Midbrain (tissue), 1 donor: ENCODE measurements at regions not wholly inside any gene's neighbourhood (a gene's known extent, or its start where the extent isn't known, plus 50 kb on each side); places are given as distances from the start of the nearest gene placed in this dataset.

Experiments
- DNase-seq: peaks from one replicate; lab custom pipeline; 2025; lab: John Stamatoyannopoulos, UW

DNA sequence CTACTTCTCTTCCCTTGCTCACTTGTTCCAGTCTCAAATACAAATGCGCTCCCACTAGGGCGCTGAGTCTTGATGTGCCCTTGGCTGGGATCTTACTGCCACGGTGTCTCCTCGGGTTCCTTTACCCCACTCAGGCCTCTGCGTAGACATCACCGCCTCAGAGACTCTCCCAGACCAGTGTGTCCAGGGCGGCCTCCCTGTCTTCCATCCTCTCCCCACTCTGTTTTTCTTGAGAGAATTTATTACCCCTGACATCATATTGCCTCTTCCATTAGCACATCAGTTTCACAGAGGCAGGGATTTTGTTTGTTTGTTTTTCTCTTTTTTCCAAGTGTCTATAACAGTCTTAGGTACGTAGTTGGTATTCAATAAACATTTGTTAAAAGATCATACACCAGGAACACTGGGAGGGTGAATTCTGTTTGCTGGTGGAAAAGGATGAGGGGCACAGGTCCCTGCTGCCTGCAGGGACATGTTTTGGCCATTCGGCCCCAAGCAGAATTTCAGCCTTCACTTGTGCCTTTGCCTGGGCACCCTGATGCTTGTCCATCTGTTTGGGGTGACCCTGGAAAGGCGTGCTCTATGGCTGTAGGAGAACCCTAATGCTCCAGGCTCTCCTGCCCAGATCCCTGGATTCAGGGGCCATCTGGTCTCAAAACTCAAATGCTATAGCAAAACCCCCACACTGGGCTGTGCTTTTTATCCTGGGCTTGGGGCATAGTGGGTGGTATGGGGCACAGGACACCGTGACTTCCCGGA, 55.0 kb downstream of the RPL37A start:
- DNase-seq, result no peak

DNA sequence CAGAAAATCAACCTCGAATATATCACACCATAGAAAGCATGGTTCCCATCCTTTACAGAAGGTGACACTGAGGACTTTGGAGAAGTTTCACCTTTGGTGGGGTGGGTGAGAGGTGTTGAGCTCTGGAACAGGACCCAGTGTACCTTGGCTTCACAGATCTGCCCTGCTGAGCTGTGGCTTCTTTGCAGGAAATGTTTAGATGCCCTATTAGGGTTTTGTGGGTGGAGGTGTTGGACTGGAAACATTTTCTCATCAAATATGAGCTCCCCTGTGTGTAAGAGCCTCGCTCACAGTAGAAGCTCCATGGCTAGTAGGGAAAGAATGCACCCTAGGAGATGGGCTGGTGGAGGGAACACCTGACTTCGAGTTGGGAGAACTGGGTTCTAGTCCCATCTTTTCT, 55.6 kb downstream of the RPL37A start:
- DNase-seq, result no peak

DNA sequence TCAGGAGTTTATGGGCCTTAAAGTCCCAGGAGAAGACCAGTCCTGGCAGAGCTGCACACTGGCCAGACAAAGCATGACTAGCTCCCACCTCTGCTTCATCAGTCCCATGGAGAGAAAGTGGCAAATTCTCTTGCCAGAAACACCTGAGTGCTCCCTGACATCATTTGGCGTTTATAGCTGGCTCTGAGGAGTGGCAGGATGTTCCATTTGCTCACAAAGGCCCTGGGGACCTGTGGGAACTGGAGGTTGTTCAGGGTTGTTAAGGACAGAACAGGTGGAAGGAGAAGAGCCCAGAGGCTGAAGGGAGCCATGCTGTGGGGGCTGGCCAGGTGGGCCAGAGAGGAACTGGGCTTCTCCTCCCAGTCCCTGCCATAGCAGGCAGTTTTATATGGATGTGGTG, 56.1 kb downstream of the RPL37A start:
- no peak for DNase-seq

DNA sequence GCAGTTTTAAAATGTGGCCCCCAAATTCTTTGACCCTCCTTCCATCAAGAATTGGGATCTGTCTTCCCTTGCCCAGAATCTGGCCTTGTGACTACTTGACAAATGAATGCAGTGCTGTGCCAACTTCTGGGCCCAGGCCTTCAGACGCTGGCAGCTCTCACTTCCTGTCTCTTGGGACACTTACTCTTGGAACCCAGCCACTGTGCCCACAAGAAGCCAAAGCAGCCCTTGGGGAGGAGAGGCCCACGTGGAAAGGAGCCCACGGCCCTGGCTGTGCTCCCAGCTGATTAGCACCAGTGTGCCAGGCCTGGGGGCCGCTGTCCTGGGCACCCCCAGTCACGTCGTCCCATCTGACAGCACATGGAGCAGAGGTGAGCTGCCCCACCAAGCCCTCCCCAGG, 56.6 kb downstream of the RPL37A start:
- peak; percentile 72 for DNase-seq

DNA sequence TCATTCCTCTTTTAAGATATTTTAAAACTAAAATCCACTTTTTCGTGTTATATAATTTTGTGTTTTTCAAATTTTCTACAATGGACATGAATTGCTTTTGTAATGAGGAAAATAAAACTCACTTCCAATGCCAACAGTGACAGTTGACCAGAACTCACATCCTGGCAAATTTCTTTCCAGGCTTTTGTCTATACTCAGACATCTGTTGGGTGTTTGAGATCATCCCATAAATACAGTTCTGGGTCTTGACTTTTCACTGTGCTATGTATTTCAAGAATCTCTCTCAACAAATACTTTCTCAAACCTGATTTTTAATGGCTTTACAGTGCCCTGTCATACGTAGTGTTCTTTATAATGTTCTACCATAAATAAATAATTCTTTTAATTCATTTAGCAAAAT, 57.6 kb downstream of the RPL37A start:
- DNase-seq, result no peak

DNA sequence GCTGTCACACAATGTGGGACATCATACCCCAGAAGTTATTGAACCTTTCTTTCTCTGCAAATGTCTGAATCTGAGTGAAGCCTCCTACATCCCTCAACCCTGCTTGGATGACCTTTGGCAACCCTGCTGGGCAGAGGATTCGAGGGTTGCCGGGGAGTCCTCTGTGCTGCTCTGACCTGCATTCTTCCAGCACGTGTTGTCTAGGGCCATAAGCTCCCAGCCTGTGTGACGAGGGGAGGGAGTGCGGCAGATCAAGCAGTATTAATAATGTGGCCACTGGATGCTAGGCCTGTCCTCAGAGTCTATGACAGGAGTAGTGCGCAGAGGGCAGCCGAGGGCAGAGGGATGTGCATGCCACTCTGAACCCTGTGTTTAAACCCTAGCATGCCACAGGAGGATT, 58.8 kb downstream of the RPL37A start:
- DNase-seq, result no peak

DNA sequence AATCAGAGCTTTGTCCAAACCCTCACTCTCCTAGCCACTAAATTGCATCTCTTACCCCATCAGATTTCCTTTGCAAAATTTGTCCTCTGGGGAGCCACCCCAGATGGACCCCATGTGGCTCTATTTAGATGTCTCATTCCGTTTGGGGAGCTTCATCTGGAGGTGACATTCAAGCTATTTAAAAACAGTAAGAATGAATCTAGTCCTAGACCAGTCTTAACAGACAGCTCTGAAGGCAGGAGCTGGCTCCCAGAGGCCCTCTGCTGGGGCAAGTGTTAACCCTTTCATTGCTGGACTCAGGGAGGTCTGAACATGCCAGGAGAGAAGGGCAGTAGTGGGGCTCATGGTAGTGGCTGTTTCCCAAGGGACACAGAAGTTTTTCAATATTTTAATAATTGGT, 59.2 kb downstream of the RPL37A start:
- no peak for DNase-seq

DNA sequence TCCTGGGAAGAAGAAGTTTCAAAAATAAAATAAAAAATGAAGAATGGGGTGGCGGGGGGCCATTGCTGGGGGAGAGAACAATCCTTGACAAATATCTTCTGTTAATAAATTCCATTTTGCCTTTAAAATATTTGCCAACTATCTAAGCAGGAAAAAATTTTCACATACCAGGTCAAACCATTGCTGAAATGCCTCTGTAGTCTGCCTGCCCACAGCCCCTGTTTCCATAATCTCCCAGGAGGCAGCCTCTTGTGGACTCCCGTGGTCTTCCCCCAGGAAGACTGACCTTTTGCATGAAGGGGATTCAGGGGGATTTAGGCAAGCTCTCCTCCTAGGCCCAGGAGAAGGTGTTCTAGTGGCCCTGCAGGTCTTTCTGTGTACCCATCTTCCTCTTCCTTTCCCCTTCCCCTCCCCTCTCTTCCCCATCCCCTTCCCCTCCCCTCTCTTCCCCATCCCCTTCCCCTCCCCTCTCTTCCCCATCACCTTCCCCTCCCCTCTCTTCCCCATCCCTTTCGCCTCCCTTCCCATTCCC, 61.0 kb downstream of the RPL37A start:
- no peak for DNase-seq

DNA sequence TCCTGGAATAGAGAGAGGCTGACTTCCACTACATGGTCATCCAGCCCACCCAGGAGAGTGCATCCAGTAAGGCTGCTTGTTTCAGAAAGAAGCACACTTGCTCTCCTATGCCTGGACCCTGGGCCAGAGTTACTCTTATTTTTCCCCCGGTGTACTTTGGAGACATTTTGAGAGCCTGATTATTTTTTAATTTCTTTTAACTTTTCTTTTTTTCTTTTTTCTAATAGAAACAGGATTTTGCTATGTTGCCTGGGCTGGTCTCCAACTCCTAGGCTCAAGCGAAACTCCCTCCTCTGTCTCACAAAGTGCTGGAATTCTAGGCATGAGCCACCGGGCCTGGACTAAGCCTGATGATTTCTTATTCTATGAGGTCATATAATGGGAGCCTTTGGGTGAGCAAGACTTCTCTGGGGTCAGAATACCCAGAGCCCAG, 62.2 kb downstream of the RPL37A start:
- no peak for DNase-seq

DNA sequence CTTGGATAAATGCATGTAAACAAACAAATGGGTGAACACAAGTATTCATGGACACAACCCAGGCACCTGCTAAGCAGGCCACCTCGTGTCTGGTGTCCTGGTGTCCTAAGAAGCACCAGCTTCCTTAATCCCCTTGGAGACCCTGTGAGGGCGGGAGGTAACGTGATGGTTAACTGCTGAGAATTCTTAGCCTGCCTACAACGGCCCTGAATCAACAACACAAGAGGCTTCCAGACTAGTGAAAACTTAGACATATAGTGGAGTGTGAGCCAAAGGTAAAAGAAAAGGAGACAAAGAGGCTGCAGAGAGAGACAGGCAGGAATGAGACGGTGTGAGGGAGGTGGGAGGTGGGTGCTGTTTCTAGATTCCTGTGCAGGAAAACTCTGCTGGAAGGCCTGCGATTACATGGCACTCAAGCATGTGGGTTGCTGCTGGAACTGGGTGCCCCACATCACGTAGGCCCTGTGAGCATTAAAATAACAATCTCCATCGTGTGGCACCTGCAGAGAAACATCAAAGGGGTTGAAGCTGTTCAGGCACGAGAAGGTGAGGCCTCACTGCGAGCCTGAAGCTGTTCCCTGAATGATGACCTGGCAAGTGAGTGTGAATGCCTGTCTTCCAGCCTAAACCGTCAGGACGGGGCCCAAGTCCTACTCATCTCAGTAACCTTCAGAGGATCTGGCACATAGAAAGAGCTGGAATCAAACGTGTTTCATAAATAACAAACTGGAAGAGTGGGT, 64.2 kb downstream of the RPL37A start:
- no peak for DNase-seq

DNA sequence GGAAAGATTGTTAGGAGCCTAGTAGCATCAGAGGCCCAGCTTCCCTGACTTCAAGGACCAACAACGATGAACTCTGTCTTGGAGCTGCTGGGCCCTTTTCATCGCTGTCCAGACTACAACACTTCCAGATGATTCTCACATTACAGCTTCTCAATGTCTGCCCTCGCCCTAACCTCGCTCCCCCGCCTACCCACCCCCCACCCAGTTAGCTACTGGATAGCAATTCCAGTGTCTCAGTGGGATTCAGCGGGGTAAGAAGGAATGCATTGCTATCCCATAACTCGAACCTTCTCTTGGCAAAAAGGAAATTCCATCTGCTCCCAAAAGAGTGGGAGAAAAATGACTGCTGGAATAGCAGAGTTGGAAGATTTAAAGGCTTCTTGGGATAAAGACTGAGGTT, 65.0 kb downstream of the RPL37A start:
- DNase-seq, result no peak

DNA sequence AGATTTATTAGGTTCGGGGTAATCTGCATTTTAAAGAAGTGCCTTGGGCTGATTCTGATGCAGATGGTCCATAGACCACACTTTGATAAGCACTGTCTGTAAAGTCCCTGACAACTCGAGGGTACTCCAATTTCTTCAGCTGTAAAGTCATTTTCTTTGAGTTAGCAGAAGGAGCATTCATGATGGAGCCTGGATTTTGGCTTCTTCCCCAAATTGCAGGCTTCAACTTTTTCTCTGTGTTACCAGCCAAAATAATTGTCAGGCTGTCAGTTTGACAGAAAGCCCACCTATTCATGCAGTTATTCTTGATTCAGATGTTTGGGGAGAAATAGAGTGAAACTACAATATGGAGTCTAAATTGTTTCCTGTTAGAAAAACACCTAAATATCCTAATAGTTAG, 66.0 kb downstream of the RPL37A start:
- no peak for DNase-seq

DNA sequence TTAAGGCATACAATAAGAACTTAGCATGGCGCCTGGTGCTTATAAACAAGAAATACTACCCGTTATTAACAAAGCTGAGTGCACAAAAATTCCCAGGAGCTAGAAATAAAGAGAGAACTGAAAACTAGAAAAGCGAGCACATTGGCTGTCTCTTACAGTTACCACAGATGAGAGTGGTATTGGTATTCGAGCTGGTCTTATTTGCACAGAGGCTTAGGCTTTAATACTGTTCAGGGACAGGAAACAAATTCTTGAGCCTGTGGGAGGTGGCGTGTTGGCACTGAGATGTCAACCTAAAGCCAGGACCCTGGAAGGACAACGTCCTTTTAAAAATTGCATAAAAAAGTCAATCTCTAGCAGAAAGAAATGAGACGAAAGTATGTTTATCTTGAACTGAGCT, 67.3 kb upstream of the IGFBP2 start:
- no peak for DNase-seq

DNA sequence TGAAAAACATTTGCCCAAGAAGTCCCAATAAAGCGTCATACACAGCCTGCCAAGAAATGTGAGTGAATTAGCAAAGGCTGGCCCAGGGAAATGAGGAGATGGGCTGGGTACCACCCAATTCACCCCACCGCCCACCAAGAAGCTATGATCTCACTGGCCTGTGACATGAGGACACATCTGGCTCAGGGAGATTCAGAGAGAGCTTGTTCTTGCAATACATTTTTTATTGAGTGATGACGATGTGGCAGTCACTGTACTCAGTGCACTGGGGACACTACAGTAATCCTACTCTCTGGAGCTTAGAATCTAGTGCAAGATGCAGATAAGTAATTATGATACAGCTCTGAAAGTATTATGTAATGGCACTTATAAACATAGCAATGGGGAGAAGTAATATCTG, 64.6 kb upstream of the IGFBP2 start:
- DNase-seq, result no peak

DNA sequence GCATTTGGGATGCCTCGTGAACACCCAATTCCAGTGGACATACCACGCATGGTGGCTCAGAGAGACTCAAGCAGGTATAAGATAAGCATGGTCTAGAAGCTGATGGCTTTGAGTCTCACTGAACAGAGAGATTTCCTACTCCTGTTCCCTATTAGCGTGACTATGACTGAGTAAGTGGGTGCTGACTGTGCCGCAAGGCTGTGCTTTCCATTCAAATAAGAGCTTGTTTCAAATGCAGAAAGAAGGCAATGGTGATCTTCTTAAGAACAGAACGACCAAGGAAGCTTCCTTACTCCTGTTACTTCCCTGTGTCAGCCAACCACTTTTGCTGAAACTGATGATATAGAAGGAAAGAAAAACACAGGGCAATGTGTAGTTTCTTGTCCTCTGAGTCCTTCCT, 63.5 kb upstream of the IGFBP2 start:
- no peak for DNase-seq

DNA sequence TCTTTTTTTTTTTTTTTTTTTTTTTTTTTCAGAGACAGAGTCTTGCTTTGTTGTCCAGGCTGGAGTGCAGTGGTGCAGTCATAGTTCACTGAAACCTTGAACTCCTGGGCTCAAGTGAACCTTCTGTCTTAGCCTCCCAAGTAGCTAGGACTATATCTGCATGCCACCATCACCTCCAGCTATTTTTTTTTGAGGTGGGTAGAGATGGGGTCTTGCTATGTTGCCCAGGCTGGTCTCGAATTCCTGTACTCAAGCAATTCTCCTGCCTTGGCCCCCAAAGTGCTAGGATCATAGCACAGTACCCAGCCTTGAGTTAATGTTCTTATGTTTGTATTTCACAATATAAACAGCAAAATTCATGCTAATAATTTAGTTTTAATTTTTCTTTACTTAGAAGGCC, 62.9 kb upstream of the IGFBP2 start:
- DNase-seq, result no peak

DNA sequence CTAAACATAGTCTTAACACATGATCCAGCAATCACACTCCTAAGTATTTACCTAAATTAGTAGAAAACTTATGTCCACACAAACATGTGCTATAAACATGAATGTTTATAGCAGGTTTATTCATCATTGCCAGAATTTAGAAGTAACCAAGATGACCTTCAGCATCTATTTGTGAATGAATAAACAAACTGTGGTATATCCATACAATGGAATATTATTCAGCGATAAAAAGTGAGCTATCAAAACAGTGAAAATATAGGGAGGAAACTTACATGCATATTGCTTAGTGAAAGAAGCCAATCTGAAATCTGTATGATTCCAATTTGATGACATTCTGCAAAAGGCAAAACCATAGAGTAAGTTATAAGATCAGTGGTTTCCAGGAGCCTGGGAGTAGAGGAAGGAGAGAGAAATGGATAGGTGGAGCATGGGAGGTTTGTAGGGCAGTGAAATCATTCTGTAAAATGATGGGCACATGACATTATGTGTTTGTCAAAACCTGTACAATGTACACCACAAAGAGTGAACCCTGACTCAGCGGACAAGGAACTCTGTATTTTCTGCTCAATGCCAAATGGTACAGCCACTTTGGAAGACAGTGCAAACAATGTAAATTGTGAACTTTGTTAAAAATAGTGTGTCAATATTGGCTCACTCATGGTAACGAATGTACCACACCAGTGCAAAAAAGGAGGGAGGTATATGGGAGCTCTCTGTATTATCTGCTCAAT, 61.9 kb upstream of the IGFBP2 start:
- DNase-seq, result no peak

DNA sequence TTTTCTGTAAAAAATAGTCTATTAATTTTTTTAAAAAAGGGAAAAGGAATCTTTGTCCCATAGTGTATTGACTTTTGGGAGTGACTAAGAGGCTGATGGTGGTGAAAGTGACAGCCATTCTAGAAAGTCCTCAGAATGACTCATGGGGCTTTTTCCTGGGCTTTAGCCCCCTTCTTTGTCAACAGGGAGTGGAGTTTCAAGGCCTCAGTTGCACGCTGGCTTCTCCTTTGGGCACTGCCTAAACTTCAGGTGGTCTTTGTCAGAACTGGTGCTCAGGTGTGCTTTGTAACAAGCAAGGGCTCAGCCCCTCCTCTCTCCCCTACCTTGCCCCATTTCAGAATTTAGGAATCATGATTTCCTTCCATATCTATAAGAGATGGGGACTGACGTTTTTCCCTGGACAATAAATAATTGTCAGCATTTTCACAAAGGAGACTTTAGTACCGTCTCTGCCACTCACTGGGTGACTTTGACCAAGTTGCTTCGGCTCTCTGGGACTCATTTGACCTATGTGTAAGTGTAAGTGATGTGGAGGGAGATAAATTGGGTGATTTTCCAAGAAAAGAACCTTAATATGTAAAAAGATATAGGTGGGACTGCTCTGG, 61.2 kb upstream of the IGFBP2 start:
- no peak for DNase-seq

DNA sequence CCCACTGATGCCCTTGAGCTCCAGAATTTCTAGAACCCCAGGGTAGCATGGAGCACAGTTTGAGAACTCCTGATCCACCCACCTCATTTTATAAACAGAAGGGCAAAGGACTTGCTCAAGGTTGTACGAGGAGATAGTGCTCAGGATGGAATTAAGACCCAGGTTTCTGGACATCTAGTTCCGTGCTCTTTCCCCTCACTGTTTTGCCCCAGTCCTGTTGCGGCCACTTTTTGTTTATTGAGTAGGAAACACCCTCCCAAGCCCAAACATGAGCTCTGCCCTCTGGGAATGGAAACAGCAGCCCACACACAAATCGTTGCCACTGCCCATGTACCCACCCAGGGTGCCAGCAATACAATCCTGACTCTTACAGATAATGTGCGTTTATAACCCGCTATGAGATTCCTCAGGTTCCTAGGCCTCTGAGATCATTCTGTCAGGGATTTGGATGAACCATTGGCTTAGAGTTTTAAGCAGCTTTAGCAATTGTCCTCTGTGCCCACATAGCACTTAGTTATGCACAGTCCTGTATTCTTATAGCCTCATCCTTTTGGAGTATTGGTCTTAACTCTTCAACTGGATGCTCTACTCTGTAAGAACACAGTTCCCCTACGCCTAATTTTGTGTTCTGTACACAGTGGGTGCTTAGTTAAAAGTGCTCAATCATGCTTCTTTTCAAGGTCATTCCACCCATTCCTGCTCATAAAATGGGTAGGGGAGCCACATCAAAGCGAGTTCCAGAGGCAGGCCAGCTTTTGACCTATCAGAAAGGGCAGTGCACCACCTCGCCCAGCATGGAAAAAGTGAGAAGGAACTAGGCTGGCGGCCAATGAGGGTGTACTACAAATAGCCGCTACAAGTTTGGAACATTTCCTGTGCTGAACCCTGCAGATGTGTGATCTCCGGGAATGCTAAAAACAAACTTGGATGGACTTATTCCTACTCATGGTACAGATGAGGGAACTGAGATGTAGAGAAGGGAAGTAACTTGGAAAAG, 60.3 kb upstream of the IGFBP2 start:
- DNase-seq, result no peak

DNA sequence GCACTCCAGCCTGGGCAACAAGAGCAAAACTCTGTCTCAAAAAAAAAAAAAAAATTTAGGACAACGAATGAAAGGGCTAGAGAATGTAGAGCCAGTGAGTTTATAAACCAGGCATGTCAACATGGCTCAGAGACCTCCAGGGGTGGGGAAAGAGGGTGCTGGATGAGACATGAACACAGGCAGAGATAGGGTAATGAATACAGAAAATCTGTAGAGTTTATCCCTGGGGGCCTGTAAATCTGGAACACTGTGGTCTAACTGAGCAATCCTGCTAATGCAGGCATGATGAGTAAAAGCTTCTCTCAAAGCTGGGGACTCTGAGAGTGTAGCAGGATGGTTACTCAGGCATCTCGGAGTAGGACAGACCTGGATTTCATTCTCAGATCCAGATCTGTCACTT, 59.2 kb upstream of the IGFBP2 start:
- no peak for DNase-seq

DNA sequence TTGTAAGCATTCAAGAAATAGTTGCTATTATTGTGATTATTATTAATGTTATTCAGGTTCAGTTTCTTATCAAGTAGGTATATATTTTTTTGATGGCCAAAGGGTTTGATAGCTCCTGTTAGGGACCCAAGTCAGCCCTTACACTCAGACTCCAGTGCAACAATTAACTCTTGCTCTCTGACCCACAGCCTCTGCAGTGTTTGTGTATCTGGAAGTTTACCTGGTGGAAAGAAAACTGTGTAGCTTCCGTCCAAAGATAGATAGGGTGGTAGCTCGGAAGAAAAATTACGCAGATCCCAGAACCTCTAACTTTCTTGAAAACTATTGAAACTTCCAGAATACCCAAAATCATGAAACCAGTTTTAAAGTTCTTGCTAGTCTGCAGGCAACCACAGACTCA, 58.6 kb upstream of the IGFBP2 start:
- no peak for DNase-seq
